H1 (cell line): ENCODE measurements at regions not wholly inside any gene's neighbourhood (a gene's known extent, or its start where the extent isn't known, plus 50 kb on each side); places are given as distances from the start of the nearest gene placed in this dataset.

ENCODE experiments used
- CTCF ChIA-PET: fragments of 300-600 bp; sonication (Branson Sonifier 250); formaldehyde crosslinking; loops from one replicate; lab custom pipeline; 2021; ENCODE audit not compliant: partially characterized antibody; lab: Charles Lee
- POLR2A ChIA-PET: fragments of 300-600 bp; sonication (Branson Sonifier 250); formaldehyde crosslinking; loops from one replicate; lab custom pipeline; 2021; ENCODE audit warnings: inconsistent platforms; ENCODE audit not compliant: partially characterized antibody; lab: Charles Lee
- DNase-seq, 2 experiments: peaks; one replicate each; pipeline versions ENCODE4 v3.0.0 to v3.0.0-alpha.2; 2010 to 2022; ENCODE audit warnings: low spot score in 2 of 2, low read depth in 1 of 2, mixed read lengths in 1 of 2
- FAIRE-seq: peaks from 2 replicates; lab custom pipeline; 2011; peaks lifted over from hg19 to GRCh38; lab: Jason Lieb, UNC
- H2AFZ ChIP-seq: 2 replicates; pipeline ENCODE4 v1.8.1; 2012; ENCODE audit warnings: low read length, inconsistent platforms
- H2AK5ac ChIP-seq: 2 replicates; pipeline ENCODE4 v1.6.1; 2013; ENCODE audit warnings: low read depth, low read length
- H2BK120ac ChIP-seq: replicated peaks from 2 replicates; pipeline ENCODE3; 2013; ENCODE audit warnings: low read depth, low read length, inconsistent platforms
- H2BK12ac ChIP-seq: 2 replicates; pipeline ENCODE4 v1.6.1; 2013; ENCODE audit warnings: low read depth, low read length
- H2BK15ac ChIP-seq: 2 replicates; pipeline ENCODE4 v1.6.1; 2013; ENCODE audit warnings: low read length
- H2BK20ac ChIP-seq: 2 replicates; pipeline ENCODE4 v1.6.1; 2013; ENCODE audit warnings: low read length
- H2BK5ac ChIP-seq: 2 replicates; pipeline ENCODE4 v1.6.1; 2013; ENCODE audit warnings: low read depth, low read length
- H3K14ac ChIP-seq: 2 replicates; pipeline ENCODE4 v1.6.1; 2013; ENCODE audit warnings: inconsistent platforms; ENCODE audit not compliant: insufficient read length
- H3K18ac ChIP-seq: 2 replicates; pipeline ENCODE4 v1.6.1; 2013; ENCODE audit warnings: low read length; ENCODE audit errors: extremely low read depth
- H3K23ac ChIP-seq: 2 replicates; pipeline ENCODE4 v1.6.1; 2013; ENCODE audit warnings: inconsistent platforms; ENCODE audit not compliant: insufficient read length
- H3K23me2 ChIP-seq: 2 replicates; pipeline ENCODE4 v1.6.1; 2013; ENCODE audit warnings: low read depth, low read length
- H3K27ac ChIP-seq: 2 replicates; pipeline ENCODE4 v1.6.1; 2011; ENCODE audit warnings: low read depth, low read length, inconsistent platforms
- H3K27me3 ChIP-seq, 4 experiments: replicated peaks in 1 of 4; 1 replicate in 1 of 4; 2 replicates in 3 of 4; pipeline versions ENCODE4 v1.6.1 to v1.8.1; 2011 to 2013; ENCODE audit warnings: low read length in 3 of 4, mild to moderate bottlenecking in 3 of 4, inconsistent platforms in 2 of 4, mixed read lengths in 2 of 4, moderate library complexity in 1 of 4; ENCODE audit not compliant: control insufficient read depth in 3 of 4, insufficient read depth in 3 of 4; ENCODE audit errors: extremely low read depth in 1 of 4
- H3K36me3 ChIP-seq, 4 experiments: 2 replicates each; pipeline versions ENCODE4 v1.6.1 to v1.8.1; 2011 to 2013; ENCODE audit warnings: mild to moderate bottlenecking in 4 of 4, low read length in 3 of 4, moderate library complexity in 2 of 4, control low read depth in 1 of 4, inconsistent platforms in 1 of 4; ENCODE audit not compliant: insufficient read depth in 4 of 4, control insufficient read depth in 2 of 4
- H3K4ac ChIP-seq: replicated peaks from 2 replicates; pipeline ENCODE3; 2013; ENCODE audit warnings: low read length, low read depth, mixed read lengths, inconsistent platforms; ENCODE audit not compliant: insufficient read length
- H3K4me1 ChIP-seq, 4 experiments: replicated peaks in 1 of 4; 1 replicate in 1 of 4; 2 replicates in 3 of 4; pipeline versions ENCODE4 v1.6.1 to v1.8.1; 2011 to 2013; ENCODE audit warnings: low read length in 3 of 4, inconsistent platforms in 2 of 4, mixed read lengths in 1 of 4; ENCODE audit not compliant: insufficient read depth in 4 of 4, control insufficient read depth in 3 of 4
- H3K4me2 ChIP-seq, 2 experiments: 2 replicates each; pipeline versions ENCODE4 v1.6.1 to v1.8.1; 2011 to 2013; ENCODE audit warnings: low read depth in 2 of 2, low read length in 2 of 2, control low read depth in 1 of 2, inconsistent platforms in 1 of 2, mild to moderate bottlenecking in 1 of 2; ENCODE audit not compliant: insufficient read depth in 1 of 2
- H3K4me3 ChIP-seq, 4 experiments: fragments of 200-600, 300-600 bp in 1 of 4; sonication (generic), shearing (Covaris generic), sonication (Bioruptor Twin) in 1 of 4; 2 replicates each; pipeline versions ENCODE4 v1.5.1 to v1.8.1; 2011 to 2016; ENCODE audit warnings: low read length in 4 of 4, low read depth in 3 of 4, control low read depth in 2 of 4, inconsistent platforms in 2 of 4, mild to moderate bottlenecking in 2 of 4, mixed read lengths in 1 of 4, moderate library complexity in 1 of 4; ENCODE audit not compliant: insufficient read depth in 2 of 4; ENCODE audit errors: extremely low read depth in 1 of 4
- H3K56ac ChIP-seq: replicated peaks from 2 replicates; pipeline ENCODE3; 2013; ENCODE audit warnings: low read depth, mild to moderate bottlenecking, mixed read lengths, low read length, inconsistent platforms; ENCODE audit not compliant: insufficient read length
- H3K79me1 ChIP-seq: 2 replicates; pipeline ENCODE4 v1.6.1; 2013; ENCODE audit warnings: low read depth, low read length, control low read depth
- H3K79me2 ChIP-seq, 2 experiments: 2 replicates each; pipeline versions ENCODE4 v1.6.1 to v1.8.1; 2012 to 2013; ENCODE audit warnings: low read length in 2 of 2, mild to moderate bottlenecking in 2 of 2, inconsistent platforms in 1 of 2; ENCODE audit not compliant: insufficient read depth in 2 of 2, control insufficient read depth in 1 of 2
- H3K9ac ChIP-seq, 4 experiments: replicated peaks in 1 of 4; 1 replicate in 1 of 4; 2 replicates in 3 of 4; pipeline versions ENCODE4 v1.6.1 to v1.8.1; 2011 to 2013; ENCODE audit warnings: low read depth in 3 of 4, low read length in 3 of 4, control low read depth in 2 of 4, mild to moderate bottlenecking in 2 of 4, moderate library complexity in 2 of 4, inconsistent platforms in 1 of 4; ENCODE audit errors: extremely low read depth in 1 of 4
- H3K9me3 ChIP-seq, 2 experiments: 2 replicates each; pipeline versions ENCODE4 v1.6.1 to v1.8.1; 2012 to 2013; ENCODE audit warnings: mild to moderate bottlenecking in 2 of 2, moderate library complexity in 2 of 2, control low read depth in 1 of 2, inconsistent platforms in 1 of 2, low read depth in 1 of 2, low read length in 1 of 2, mixed read lengths in 1 of 2; ENCODE audit not compliant: insufficient read depth in 2 of 2
- H4K20me1 ChIP-seq, 2 experiments: replicated peaks in 1 of 2; 2 replicates each; pipeline versions ENCODE3 to v1.8.1; 2011 to 2013; ENCODE audit warnings: inconsistent platforms in 2 of 2, low read length in 2 of 2, mild to moderate bottlenecking in 1 of 2; ENCODE audit not compliant: insufficient read depth in 2 of 2, control insufficient read depth in 1 of 2
- H4K5ac ChIP-seq: 2 replicates; pipeline ENCODE4 v1.6.1; 2013; ENCODE audit warnings: low read length, low read depth, mixed read lengths, inconsistent platforms; ENCODE audit not compliant: insufficient read length
- H4K8ac ChIP-seq: 2 replicates; pipeline ENCODE4 v1.8.0; 2013; ENCODE audit warnings: mild to moderate bottlenecking, moderate library complexity, low read length, inconsistent platforms; ENCODE audit not compliant: insufficient read depth; ENCODE audit errors: extremely low read depth
- H4K91ac ChIP-seq: replicated peaks from 2 replicates; pipeline ENCODE3; 2013; ENCODE audit warnings: low read length, mixed read lengths, inconsistent platforms; ENCODE audit not compliant: insufficient read length
- GABPA ChIP-seq: IDR thresholded peaks from 2 replicates; pipeline ENCODE4 v1.6.1; 2011; ENCODE audit warnings: mild to moderate bottlenecking, low read length, moderate library complexity, borderline replicate concordance; ENCODE audit not compliant: insufficient read depth
- HDAC6 ChIP-seq: IDR thresholded peaks from one replicate; pipeline ENCODE4 v1.7.1; 2012; ENCODE audit warnings: low read depth, mild to moderate bottlenecking, inconsistent platforms, low read length, moderate library complexity
- JUND ChIP-seq: IDR thresholded peaks from 2 replicates; pipeline ENCODE4 v1.6.1; 2011; ENCODE audit warnings: mild to moderate bottlenecking, improper control_type of control experiment, low read length
- POLR2A ChIP-seq, 2 experiments: IDR thresholded peaks; 1 replicate in 1 of 2; 2 replicates in 1 of 2; pipeline ENCODE4 v1.6.1; 2011; ENCODE audit warnings: low read depth in 2 of 2, low read length in 2 of 2, mild to moderate bottlenecking in 2 of 2; ENCODE audit errors: control extremely low read depth in 1 of 2
- POU5F1 ChIP-seq: IDR thresholded peaks from 2 replicates; pipeline ENCODE4 v1.6.1; 2011; ENCODE audit warnings: low read depth, mild to moderate bottlenecking, low read length, moderate library complexity
- RAD21 ChIP-seq, 2 experiments: IDR thresholded peaks in 1 of 2; conservative IDR thresholded peaks in 1 of 2; 2 replicates each; pipeline ENCODE4 v1.6.1; 2011; ENCODE audit warnings: low read depth in 2 of 2, low read length in 2 of 2, improper control_type of control experiment in 1 of 2, inconsistent platforms in 1 of 2, mild to moderate bottlenecking in 1 of 2, moderate library complexity in 1 of 2
- RNF2 ChIP-seq: fragments of 200-900, 300-1000 bp; sonication (generic); IDR thresholded peaks from 2 replicates; pipeline ENCODE4 v1.7.1; 2016; ENCODE audit warnings: borderline replicate concordance, low read depth, mild to moderate bottlenecking, antibody characterized with exemption, low read length; ENCODE audit not compliant: poor library complexity, severe bottlenecking; ENCODE audit errors: missing control alignments
- SIN3A ChIP-seq, 2 experiments: IDR thresholded peaks in 1 of 2; conservative IDR thresholded peaks in 1 of 2; 2 replicates each; pipeline ENCODE4 v1.6.1; 2011 to 2012; ENCODE audit warnings: low read length in 2 of 2, improper control_type of control experiment in 1 of 2, low read depth in 1 of 2, mild to moderate bottlenecking in 1 of 2
- SIRT6 ChIP-seq: IDR thresholded peaks from one replicate; pipeline ENCODE4 v1.7.1; 2012; ENCODE audit warnings: low read length, inconsistent platforms
- SIX5 ChIP-seq: IDR thresholded peaks from 2 replicates; pipeline ENCODE4 v1.6.1; 2011; ENCODE audit warnings: mild to moderate bottlenecking, low read depth, low read length
- TAF1 ChIP-seq: IDR thresholded peaks from 2 replicates; pipeline ENCODE4 v1.6.1; 2011; ENCODE audit warnings: mild to moderate bottlenecking, low read depth, low read length
- YY1 ChIP-seq: IDR thresholded peaks from 2 replicates; pipeline ENCODE4 v1.6.1; 2011; ENCODE audit warnings: low read depth, mild to moderate bottlenecking, low read length
- WGBS, 2 experiments: shearing (Covaris generic) in 1 of 2; methylation state at CpG; one replicate each; pipeline versions ENCODE4 v1.1.6 to v1.1.7; 2013 to 2015; ENCODE audit warnings: low lambda C conversion rate in 2 of 2, mixed read lengths in 2 of 2, inconsistent platforms in 1 of 2, low coverage in 1 of 2, missing lambda C conversion rate in 1 of 2; ENCODE audit not compliant: insufficient replicate concordance in 2 of 2, insufficient coverage in 1 of 2, insufficient read length in 1 of 2; ENCODE audit errors: extremely low coverage in 1 of 2, missing lambda C conversion rate in 1 of 2; 5-methylcytosine and 5-hydroxymethylcytosine counted together
- TF ChIP-seq, protein P1 (sequence below): IDR thresholded peaks from 2 replicates; pipeline ENCODE4 v1.6.1; 2012; ENCODE audit warnings: inconsistent platforms

DNA sequence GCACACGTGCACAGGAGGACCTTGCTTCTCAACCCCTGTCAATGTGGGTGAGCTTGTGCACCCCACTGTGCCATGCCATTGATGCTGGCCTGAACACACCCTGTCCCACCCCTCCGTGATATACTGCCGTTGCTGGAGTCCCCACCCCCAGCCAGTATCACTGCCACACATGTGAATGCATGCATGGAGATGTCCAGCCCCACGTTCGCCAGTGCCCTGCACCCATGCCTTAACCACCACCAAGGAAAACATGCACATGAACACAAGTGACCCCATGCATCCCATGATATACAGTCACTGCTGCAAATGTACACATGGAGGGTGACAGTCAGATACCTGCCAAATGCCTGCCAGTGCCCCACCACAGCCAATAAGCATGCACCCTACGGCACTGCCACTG lies 692.5 kb upstream of the ZWINT start:
- Histone ChIP-seq H4K20me1 (peaks cover 0 to 2% of the 10 kb centered on the region in 2 experiments), H3K23me2 (no peaks in the 10 kb centered on the region), H2AK5ac (no peak overlapping the region), H3K9me3 (no peaks in the 10 kb centered on the region), H3K4ac (no peak overlapping the region), H3K9ac (no peak overlapping the region), H2BK15ac (no peak overlapping the region), H3K79me2 (no peaks in the 10 kb centered on the region), H3K36me3 (no peaks in the 10 kb centered on the region), H3K27ac (no peak overlapping the region), H2BK120ac (no peak overlapping the region), H4K91ac (no peak overlapping the region), H3K4me2 (no peak overlapping the region), H3K4me3 (no peak overlapping the region), H4K5ac (no peak overlapping the region), H2BK12ac (no peak overlapping the region), H4K8ac (no peak overlapping the region), H3K18ac (no peak overlapping the region), H2BK20ac (no peak overlapping the region), H3K79me1 (no peaks in the 10 kb centered on the region), H3K56ac (no peak overlapping the region), H3K14ac (no peak overlapping the region), H3K27me3 (no peaks in the 10 kb centered on the region), H3K4me1 (no peaks in the 10 kb centered on the region), H3K23ac (no peak overlapping the region), H2BK5ac (no peak overlapping the region), H2AFZ (no peak overlapping the region)
- DNase-seq = no peak
- 95% methylated on average over 6 of the region's 6 CpGs; no CpG with 5 or more reads in 1 of the 2 experiments for WGBS, 2 experiments
- ChIA-PET CTCF (no interaction called here), POLR2A (no interaction called here)
- no peak for FAIRE-seq
- TF ChIP-seq HDAC6 (no peak), JUND (no peak), POLR2A (IDR thresholded peaks at IDR 0.05; ENCODE audit: control extremely low read depth in 1 of 2, low read depth in 2 of 2, low read length in 2 of 2) (no peak), SIN3A (conservative IDR thresholded peaks at IDR 0.05 in 1 of 2, IDR thresholded peaks at IDR 0.05 in 1 of 2; ENCODE audit: low read depth in 1 of 2, low read length in 2 of 2) (no peak), POU5F1 (no peak), GABPA (no peak), TAF1 (no peak), YY1 (no peak), RNF2 (no peak), RAD21 (IDR thresholded peaks at IDR 0.05 in 1 of 2, conservative IDR thresholded peaks at IDR 0.05 in 1 of 2; ENCODE audit: low read depth in 2 of 2, low read length in 2 of 2) (no peak), SIRT6 (no peak), SIX5 (no peak)
- TF ChIP-seq, protein P1, sequence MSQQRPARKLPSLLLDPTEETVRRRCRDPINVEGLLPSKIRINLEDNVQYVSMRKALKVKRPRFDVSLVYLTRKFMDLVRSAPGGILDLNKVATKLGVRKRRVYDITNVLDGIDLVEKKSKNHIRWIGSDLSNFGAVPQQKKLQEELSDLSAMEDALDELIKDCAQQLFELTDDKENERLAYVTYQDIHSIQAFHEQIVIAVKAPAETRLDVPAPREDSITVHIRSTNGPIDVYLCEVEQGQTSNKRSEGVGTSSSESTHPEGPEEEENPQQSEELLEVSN = no peak
